HL-60 (cell line): ENCODE measurements at regions not wholly inside any gene's neighbourhood (a gene's known extent, or its start where the extent isn't known, plus 50 kb on each side); places are given as distances from the start of the nearest gene placed in this dataset.

Experiments
- DNase-seq, 2 experiments: peaks; one replicate each; pipeline ENCODE4 v3.0.0-alpha.2; 2010 to 2020; ENCODE audit warnings: low read depth in 1 of 2, low spot score in 1 of 2
- H3K27ac ChIP-seq: fragments of 250-450 bp; sonication (Bioruptor Pico); replicated peaks from 2 replicates; pipeline ENCODE4 v1.5.1; 2020; ENCODE audit warnings: mild to moderate bottlenecking, moderate library complexity
- H3K27me3 ChIP-seq: fragments of 250-450 bp; sonication (Bioruptor Pico); 2 replicates; pipeline ENCODE4 v1.5.1; 2021; ENCODE audit warnings: mild to moderate bottlenecking, moderate library complexity; ENCODE audit not compliant: insufficient read depth, poor library complexity, severe bottlenecking
- H3K4me3 ChIP-seq: replicated peaks from 2 replicates; pipeline ENCODE4 v1.5.1; 2011; ENCODE audit warnings: mild to moderate bottlenecking, control low read depth, low read length; ENCODE audit not compliant: insufficient read depth
- CTCF ChIP-seq: IDR thresholded peaks from one replicate; pipeline ENCODE4 v1.5.1; 2011; ENCODE audit warnings: low read length, control low read depth, inconsistent platforms; ENCODE audit not compliant: insufficient read depth
- GABPA ChIP-seq: IDR thresholded peaks from 2 replicates; pipeline ENCODE4 v1.6.1; 2012; ENCODE audit warnings: low read depth
- POLR2AphosphoS5 ChIP-seq: IDR thresholded peaks from 2 replicates; pipeline ENCODE4 v1.6.1; 2012; ENCODE audit warnings: low read depth
- SPI1 ChIP-seq: IDR thresholded peaks from 2 replicates; pipeline ENCODE4 v1.6.1; 2012; ENCODE audit warnings: low read depth, mild to moderate bottlenecking, borderline replicate concordance
- TF ChIP-seq, protein P1 (sequence below): IDR thresholded peaks from 2 replicates; pipeline ENCODE4 v1.6.1; 2012; ENCODE audit warnings: low read depth; ENCODE audit not compliant: insufficient replicate concordance

GRCh38 chr5:3530251-3530650 is 65.4 kb upstream of the IRX1 start:
- TF ChIP-seq, protein P1, sequence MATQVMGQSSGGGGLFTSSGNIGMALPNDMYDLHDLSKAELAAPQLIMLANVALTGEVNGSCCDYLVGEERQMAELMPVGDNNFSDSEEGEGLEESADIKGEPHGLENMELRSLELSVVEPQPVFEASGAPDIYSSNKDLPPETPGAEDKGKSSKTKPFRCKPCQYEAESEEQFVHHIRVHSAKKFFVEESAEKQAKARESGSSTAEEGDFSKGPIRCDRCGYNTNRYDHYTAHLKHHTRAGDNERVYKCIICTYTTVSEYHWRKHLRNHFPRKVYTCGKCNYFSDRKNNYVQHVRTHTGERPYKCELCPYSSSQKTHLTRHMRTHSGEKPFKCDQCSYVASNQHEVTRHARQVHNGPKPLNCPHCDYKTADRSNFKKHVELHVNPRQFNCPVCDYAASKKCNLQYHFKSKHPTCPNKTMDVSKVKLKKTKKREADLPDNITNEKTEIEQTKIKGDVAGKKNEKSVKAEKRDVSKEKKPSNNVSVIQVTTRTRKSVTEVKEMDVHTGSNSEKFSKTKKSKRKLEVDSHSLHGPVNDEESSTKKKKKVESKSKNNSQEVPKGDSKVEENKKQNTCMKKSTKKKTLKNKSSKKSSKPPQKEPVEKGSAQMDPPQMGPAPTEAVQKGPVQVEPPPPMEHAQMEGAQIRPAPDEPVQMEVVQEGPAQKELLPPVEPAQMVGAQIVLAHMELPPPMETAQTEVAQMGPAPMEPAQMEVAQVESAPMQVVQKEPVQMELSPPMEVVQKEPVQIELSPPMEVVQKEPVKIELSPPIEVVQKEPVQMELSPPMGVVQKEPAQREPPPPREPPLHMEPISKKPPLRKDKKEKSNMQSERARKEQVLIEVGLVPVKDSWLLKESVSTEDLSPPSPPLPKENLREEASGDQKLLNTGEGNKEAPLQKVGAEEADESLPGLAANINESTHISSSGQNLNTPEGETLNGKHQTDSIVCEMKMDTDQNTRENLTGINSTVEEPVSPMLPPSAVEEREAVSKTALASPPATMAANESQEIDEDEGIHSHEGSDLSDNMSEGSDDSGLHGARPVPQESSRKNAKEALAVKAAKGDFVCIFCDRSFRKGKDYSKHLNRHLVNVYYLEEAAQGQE = no peak
- TF ChIP-seq GABPA = no peak
- no peak for TF ChIP-seq CTCF
- TF ChIP-seq SPI1 = no peak
- no peak for TF ChIP-seq POLR2AphosphoS5
- Histone ChIP-seq H3K27ac (no peak overlapping the region), H3K4me3 (no peak overlapping the region), H3K27me3 (no peaks in the 10 kb centered on the region)
- no peak for DNase-seq

- no peak overlapping the region for H3K4me3 ChIP-seq
- H3K27me3 ChIP-seq = no peaks in the 10 kb centered on the region
- H3K27ac ChIP-seq = no peak overlapping the region
- no peak for TF ChIP-seq POLR2AphosphoS5
- DNase-seq = no peak
Observed at GRCh38 chr5:3526551-3527185, 69.0 kb upstream of the IRX1 start.

GRCh38 chr5:3522491-3522890 is 73.1 kb upstream of the IRX1 start:
- no peak for DNase-seq
- no peak overlapping the region for H3K4me3 ChIP-seq
- H3K27ac ChIP-seq = no peak overlapping the region
- TF ChIP-seq, protein P1 = no peak
- no peak for TF ChIP-seq POLR2AphosphoS5
- no peak for TF ChIP-seq GABPA
- TF ChIP-seq SPI1 = no peak
- TF ChIP-seq CTCF = no peak
- H3K27me3 ChIP-seq = no peaks in the 10 kb centered on the region

DNA sequence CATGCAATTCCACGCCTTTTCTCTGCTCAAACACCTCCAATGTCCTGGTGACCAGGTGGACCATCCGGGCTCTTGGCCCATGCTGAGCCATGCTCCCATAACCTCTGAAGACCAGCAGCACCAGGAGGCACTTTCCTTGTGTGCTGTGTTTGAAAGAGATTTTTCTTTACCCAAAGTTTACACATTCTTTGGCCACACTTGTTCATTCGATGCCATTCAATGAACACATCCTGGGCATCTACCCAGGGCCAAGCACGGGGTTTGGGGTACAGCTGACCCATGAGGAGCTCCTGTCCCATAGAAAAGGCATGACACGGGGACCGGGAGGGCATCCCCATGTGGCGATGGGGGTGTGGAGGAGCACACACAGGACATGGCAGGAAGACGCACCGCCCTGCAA is 77.1 kb upstream of the IRX1 start:
- Histone ChIP-seq H3K27me3 (no peaks in the 10 kb centered on the region), H3K4me3 (no peak overlapping the region), H3K27ac (no peak overlapping the region)
- DNase-seq = no peak
- TF ChIP-seq GABPA = no peak
- TF ChIP-seq POLR2AphosphoS5 = no peak
- no peak for TF ChIP-seq SPI1
- TF ChIP-seq, protein P1 = no peak
- TF ChIP-seq CTCF = no peak
